RPMI7951 (cell line): ENCODE measurements at regions not wholly inside any gene's neighbourhood (a gene's known extent, or its start where the extent isn't known, plus 50 kb on each side); places are given as distances from the start of the nearest gene placed in this dataset.
"Not testable (repeated sequence)": the region's sequence is repeated elsewhere in the genome, so short reads cannot be mapped to it uniquely, and the experiment has no call there.

Source experiments
- DNase-seq: peaks from one replicate; pipeline ENCODE4 v3.0.0-alpha.2; 2012; ENCODE audit warnings: low read depth

DNA sequence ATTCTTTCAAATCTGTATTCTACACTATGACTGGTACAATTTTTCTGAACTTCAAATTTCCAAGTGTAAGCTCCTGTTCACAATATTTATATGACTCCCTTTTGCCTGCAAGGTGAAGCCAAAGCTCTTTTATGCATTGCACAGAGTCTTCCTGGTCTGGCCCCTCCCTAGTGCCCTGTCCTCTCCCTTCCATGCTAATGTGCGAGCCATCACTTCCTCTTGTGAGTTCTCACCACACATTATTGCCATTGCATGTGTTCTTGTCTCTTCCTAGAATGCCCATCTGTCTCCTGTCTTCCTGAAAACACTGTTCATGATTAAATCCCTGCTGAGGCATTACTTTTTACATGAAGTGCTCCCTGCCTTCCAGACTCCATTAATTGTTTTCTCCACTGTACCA, 169.9 kb downstream of the MC4R start:
- DNase-seq = no peak

DNA sequence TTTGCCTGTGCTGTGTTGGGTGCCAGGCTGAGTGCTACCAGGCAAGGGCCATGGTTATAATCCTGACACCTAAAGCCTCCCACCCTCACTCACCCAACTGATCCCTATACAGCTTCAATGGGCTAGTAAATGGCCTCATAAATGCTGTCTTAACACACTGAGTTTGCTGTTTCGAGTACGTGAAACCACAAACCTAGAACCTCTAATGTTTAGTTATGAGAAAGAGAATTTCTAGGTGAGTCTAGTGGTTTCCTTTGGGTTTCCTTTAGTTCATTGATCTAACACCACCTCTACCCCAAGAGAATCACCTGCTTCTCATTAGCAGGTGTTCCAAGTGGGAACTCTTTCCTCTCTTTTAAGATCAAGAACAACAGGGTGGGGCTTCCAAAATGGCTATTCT, 172.0 kb downstream of the MC4R start:
- no peak for DNase-seq

DNA sequence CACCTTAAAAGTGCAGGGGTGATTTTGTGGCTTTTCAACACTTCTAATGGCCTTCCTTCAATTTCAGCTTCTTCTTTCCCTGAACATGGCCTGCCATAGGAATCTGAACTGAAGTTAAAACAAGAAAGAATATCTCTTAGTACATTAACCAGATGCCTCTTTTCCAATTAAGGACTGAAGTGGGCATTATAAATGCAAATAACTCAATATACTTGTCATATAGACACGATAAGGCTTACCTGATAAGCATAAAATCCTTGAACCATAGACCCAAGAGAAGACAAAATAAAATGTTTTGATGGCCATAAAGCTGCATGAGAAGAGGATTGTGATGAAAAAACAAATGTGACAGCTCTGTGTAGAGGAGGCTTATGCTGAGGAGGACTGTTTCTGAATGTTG, 173.1 kb downstream of the MC4R start:
- DNase-seq = no peak

DNA sequence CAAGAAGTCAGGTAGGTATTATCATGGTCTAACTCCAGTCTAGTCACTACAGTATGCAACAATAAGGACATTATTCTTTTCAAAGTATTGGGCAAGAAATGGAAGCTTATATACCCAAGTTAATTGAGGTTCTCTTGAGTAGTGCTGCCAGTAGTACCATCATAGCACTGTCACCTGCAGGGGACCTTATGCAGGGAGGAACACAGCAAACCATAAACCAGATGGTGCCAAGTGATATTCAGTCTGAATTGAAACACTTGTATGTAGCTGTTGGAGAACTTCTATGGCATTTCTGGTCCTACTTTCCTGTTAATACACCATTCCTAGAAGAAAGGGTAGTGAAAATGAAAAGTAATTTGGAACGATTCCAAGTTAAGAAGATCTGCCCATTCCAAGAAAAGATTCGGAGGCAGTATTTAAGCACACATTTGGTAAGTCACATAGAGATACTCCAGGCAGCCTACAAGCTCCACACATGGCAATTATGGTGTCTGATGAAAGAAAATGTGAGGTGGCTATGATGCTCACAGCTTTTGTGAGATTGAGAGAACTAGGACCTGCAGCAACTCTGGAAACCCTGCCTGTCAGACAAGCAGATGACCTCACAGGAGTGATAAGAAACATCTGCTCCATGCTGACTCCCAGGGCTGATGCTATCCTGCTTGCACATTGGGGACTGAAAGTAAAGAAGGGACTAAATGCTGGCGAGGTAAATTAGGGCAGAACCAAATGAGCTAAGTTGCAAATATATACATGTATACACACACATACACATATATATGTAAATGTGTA, 174.7 kb downstream of the MC4R start:
- no peak for DNase-seq

DNA sequence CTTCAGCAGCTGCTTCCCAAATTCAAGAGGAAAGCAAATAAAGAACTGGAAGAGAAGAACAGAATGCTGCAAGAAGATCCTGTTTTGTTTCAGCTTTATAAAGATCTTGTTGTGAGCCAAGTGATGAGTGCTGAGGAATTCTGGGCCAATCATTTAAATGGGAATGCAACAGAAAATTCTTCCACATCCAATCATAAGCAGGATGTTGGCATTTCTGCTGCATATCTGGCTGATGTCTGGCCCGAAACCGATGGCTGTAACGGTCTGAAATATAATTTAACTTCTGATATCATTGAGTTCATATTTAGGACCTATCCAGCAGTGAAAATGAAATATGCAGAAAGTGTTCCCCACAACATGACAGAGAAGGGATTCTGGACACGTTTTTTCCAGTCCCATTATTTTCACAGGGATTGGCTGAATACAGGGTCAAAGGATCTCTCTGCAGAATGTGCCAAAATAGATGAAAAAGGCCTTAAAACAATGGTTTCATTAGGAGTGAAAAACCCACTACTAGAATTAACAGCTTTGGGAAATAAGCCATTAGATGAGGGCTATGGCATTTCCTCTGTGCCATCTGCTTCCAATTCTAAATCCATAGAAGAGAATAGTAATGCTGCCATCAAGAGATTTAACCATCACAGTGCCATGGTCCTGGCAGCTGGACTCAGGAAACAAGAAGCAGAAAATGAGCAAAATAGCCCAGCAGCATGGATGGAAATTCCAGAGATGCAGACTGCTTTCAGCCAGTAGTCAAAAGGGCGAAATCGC, 175.6 kb downstream of the MC4R start:
- no peak for DNase-seq

DNA sequence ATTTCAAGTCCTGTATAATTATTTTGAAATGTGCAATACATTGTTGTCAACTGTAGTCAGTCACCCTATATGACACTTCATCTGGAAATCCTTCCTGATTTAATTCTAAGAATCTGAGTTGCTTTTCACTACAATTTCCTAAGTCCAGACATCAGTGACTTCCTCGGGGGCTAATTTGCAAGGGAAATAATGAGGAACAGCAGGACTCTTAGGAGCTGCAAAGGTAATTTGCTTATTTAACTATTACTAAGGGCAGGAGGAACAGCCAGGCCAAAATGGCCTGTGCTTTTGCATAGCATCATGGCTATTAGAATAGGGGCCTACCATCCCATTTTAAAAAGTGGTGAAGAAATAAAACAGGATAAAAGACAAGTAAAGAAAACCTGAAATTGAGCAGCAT, 178.8 kb downstream of the MC4R start:
- no peak for DNase-seq

DNA sequence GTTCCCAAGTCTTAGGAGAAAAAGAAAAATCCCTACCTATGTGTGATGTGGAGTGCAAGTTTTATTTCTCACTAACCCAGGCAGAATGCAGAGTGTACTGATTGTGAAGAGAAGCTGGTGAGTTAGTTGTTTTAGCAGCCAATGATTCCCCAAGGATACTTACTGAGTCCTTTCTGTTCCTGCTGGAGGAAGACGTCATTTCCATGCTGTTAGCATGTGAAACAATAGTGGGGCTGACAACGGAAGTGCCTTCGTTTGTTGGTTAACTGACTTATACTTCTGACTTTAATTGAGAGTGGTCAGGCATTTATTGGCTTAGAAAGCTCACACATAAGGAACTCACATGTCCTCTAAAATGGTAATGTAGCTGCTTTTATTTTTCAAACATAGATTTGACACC, 180.6 kb downstream of the MC4R start:
- DNase-seq = no peak

DNA sequence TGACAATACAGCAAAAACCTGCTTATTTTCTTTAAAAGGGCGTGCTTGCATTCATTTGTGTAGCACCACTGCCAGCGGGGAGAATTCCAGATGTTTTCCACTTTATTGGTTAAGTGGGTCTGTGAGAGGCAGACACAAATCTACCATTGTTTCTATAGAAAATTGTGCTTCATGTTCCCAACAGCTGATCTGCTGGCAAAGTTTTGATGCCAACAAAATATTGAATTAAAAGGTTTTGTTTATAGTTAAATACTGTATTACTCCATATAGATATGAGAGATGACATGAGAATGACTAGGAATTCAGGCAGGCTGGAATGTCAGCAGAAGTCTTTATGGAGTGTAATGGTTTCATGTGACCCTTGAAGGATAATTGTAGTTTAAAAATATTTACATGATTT, 182.7 kb downstream of the MC4R start:
- peak; percentile 1 for DNase-seq

DNA sequence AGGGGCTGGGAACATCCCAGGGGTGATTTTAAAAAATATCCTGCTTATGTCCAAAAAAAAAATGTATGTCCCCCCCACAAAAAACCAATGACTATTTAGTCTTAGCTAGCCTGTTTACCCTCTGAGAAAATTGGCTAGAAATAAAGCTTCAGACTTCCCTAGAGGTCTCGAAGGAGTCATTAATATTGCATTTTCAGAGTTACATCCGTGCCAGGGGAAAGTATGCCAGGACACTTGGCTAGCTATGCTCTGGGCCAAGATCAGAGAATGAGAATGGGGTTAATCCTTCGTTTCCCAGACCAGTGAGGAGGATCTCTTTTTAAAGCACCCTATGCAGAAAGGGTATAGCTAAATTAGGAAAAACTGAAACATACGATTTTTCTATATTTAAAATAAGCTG, 183.6 kb downstream of the MC4R start:
- no peak for DNase-seq

DNA sequence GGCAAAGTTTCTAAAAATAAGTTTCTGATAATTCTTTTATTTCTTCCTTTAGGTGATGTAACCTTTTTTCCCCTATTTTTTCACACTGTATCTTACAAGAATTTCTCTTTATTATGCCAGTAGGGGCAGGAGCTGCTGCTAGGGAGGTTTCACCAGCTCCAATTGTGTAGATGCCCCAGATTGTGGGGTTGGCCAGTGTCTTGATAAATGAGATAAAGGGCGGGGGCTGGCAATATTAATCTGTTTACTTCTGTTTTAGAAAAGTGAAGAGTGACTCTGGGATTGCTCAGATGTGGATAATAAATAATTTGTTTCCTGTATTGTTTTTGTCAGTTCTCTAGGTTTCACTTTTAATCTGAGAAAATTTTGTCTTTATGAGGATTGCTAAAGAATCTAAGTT, 190.4 kb downstream of the MC4R start:
- DNase-seq = no peak

DNA sequence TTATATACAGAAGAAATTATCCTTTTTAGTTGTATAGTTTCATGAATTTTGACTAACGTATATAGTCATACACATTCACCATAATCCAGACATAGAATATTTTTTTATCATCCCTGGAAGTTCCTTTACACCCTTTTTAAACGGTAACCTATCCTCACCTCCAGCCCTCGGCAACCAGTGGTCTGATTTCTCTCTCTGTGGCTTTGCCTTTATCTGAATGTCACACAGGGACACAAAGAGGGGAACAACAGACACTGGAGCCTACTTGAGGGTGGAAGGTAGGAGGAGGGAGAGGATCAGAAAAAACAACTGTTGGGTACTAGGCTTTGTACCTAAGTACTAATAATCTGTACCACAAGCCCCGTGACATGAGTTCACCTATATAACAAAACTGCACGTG, 191.9 kb downstream of the MC4R start:
- no peak for DNase-seq

DNA sequence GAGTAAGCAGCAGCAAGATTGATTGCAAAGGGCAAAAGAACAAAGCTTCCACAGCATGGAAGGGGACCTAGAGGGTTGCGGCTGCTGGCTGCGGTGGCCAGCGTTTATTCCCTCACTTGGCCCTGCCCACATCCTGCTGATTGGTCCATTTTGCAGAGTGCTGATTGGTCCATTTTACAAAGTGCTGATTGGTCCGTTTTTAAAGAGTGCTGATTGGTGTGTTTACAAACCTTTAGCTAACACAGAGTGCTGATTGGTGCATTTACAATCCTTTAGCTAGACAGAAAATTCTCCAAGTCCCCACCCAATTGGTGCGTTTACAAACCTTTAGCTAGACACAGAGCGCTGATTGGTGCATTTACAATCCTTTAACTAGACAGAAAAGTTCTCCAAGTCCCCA, 194.4 kb downstream of the MC4R start:
- DNase-seq = not testable (repeated sequence)

DNA sequence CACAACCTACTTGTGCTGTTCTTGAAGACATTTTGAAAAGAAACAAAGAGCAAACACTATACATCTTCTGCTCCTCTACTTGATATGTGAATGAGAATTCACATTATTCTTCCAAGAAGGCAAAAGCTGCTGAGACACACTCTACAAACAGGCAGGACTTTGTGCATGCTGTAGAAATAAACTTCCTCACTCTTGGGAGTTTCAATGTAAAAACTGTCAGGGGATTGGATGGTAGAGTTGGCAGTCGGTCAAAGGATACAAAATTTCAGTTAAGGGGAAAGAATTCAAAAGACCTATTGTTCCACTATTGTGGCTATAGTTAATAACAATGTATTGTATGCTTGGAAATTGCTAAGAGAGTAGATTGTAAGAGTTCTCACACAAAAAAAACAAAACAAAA, 196.3 kb downstream of the MC4R start:
- DNase-seq = no peak

DNA sequence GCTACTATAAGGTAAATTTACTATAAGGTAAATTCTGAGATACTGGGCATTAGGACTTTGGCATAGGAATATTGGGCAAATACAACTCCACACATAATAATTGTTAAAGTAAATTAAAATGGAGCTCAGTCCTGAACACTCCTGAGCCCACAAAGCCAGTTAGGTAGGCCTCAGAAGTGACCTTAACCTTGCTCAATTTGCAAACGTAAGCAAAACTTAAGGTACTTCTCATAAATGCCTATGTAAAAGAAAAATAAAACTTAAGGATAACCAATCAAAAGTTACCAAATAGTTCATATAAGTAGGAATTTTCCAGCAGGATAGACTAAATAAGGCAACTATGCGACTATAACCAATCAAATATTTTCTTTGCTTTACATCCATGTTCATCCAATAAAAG, 197.7 kb downstream of the MC4R start:
- DNase-seq = no peak

DNA sequence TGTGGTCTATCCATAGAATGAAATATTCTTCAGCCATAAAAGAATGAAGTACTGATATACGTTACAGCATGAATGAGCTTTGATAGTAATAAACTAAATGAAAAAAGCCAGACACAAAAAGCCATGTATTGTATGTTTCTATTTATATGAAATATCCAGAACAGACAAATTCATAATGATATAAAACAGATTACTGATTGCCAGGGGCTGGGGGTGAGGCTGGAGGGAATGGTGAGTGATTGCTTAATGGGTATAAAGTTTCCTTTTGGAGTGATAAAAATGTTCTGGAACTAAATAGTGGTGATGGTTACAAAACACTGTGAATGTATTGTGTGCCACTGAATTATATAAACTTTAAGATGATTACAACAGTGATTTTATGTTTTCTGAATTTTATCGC, 200.5 kb downstream of the MC4R start:
- no peak for DNase-seq

DNA sequence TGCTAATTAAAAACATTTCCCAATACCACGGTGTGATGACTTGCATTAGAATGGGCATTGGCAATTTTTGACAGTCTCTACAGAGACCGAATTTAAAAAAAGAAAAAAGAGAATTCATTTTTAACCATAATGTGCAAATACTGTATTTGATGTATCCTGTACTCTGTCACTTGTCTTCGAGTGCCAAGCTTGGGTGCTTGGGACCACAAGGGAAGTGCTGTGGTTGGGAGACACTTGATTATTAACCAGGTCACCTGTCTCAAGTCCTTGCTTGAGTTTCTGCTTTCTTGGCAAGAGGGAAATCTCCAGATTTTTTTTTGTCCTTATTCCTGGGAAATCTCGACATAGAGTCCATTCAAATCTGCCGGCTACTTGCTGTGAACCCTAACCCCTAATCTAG, 209.0 kb downstream of the MC4R start:
- DNase-seq = no peak

DNA sequence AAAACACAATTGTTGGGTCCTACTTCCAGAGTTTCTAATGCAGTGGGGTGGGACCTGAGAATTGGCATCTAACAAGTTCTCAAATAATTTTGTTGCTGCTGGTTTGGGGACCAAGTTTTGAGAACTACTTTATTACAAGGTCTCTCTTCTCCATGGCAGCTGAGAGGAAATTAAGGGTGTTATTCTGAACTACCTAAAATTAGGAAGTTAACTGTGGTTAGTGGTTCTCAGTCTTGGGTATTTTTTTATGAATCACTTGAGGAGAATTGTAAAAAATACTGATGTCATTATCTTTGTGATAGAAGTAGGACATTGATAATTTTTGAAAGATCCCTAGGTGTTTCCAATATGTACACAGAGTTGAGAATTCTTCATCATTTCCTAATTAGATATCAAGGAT, 210.2 kb downstream of the MC4R start:
- no peak for DNase-seq

DNA sequence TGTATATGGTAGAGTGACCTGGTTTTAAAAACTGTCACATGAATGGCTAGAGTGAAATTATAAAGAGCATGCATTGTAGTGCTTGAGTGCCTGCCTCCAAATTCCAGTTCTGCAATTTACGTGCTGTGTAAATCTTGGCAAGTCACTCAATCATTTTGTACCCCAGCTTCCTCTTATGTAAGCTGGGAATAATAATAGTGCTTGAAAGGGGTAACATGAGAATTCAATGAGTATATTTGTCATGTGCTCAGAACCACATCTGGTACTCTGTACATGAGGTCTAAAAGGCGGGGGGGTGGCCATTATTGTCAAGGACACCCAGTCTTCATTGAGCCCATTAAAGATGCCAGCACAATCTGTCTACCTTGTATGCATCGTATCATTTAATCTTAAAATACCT, 214.8 kb downstream of the MC4R start:
- DNase-seq = no peak

DNA sequence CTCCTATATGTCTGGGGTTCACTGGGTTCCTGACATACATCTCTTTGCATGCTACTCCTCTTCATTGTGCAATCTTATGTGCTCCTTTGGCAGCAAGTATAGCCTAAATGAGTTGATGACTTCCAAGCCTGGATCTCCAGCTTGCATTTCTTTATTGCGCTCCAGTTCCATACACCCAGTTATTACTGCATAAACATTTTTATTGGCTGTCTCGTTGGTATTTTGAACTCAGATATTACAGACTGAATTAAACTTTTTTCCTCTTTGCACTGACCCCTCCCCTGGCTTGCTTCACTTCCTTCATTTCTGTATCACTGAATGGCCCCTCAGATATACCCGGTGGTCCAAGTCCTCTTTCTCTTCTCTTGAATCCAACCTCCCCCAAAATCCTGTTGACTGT, 219.2 kb downstream of the MC4R start:
- no peak for DNase-seq

DNA sequence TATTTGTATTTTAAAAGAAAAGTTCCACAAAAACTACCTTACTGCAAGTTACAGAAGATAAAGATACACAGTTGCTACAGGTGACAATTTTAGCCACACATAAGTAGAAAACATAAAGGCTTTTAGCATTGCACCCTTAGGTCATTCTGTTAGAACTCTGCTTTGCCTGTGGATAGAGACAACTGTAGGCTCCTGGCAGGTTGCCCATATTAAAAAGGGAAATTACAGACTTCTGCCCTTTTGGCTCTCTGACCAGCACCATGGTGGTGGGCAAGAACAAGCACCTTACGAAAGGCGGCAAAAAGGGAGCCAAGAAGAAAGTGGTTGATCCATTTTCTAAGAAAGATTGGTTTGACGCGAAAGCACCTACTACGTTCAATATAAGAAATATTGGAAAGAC, 223.3 kb downstream of the MC4R start:
- no peak for DNase-seq

DNA sequence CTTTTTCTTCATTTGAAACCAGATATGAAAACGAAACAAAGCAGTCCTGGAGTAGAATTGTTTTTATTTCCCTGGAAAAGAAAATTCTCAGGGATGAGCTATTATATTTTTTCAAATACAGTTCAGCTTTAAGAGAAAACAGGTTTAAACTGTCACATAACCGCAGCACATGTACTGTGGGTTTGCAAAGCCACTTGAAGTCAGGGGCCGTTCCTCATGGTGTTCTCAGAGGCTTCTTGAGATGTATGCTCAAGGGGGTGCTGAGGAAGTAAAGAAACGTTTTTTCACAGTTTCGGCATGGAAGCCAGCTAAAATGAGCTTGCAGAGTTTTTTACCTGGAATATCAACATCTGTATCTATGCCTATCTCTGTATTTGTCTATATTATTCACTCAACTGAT, 225.3 kb downstream of the MC4R start:
- DNase-seq = no peak

DNA sequence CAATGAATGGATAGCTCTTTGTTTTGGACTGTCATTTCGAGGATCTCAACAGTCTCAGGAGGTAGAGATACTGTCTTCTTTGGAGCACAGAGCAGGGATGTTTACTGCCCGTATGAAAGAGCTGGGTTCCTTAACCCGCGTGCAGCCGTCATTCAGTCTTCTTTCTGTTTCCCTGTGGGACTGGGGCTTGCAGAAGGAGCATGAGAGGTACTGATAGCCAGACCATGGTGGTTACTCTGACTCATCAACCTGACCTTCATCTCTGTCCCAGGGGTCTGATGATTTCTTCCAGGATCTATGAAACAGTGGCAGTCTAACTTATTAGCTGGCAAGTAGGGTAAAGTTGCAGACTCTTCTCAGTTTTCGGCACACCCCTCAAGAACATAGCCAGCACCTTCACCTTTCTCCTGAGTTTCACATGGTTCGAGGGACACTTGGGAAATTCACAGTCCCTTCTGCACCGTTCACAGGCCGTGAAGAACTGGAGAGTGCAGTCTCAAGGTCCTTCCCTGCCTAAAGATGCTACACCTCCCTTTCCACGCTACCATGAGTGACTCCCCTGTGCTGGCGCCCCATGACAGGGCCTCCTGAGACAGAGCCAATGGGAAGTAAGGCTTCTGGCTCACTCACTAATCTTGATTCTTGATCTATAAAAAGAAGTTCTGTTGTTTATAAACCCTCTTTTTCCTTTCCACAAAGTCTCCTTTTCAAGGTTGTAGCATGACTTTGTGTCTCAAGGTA, 226.2 kb downstream of the MC4R start:
- no peak for DNase-seq

DNA sequence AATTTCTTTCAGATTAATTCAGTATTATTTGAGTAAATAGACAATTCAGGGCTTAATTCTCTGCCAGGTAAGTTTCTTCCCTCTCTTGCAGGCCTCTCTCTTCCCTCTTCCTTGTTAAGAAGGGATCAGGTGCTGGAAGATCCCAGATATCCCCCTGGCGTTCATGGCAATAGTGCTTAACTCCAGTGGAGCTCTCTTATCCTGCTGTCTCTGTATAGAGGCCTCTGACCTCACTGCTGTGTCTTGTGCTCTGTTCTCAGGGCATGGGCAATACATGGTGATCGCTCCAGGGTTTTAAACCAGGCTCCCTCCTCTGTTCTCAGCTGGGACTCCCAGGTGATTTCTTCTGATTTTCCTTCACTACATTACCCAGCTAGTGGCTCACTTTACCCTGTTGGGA, 226.8 kb downstream of the MC4R start:
- no peak for DNase-seq
